ENCODE measurements at regions not wholly inside any gene's neighbourhood (a gene's known extent, or its start where the extent isn't known, plus 50 kb on each side); places are given as distances from the start of the nearest gene placed in this dataset.

- TF ChIP-seq EZH2 (IDR thresholded peaks at IDR 0.05; ENCODE audit: insufficient read depth, poor library complexity, severe bottlenecking) (no peak), EZH2phosphoT487 (IDR thresholded peaks at IDR 0.05; ENCODE audit: insufficient read depth, low read depth) (no peak)
These were observed 62.1 kb upstream of the TRABD2B start for GRCh38 chr1:48059289-48059688.

Data from GM23248 (cell line).